H1 (cell line): ENCODE measurements at regions not wholly inside any gene's neighbourhood (a gene's known extent, or its start where the extent isn't known, plus 50 kb on each side); places are given as distances from the start of the nearest gene placed in this dataset.

ENCODE experiments used
- CTCF ChIA-PET: fragments of 300-600 bp; sonication (Branson Sonifier 250); formaldehyde crosslinking; loops from one replicate; lab custom pipeline; 2021; ENCODE audit not compliant: partially characterized antibody; lab: Charles Lee
- POLR2A ChIA-PET: fragments of 300-600 bp; sonication (Branson Sonifier 250); formaldehyde crosslinking; loops from one replicate; lab custom pipeline; 2021; ENCODE audit warnings: inconsistent platforms; ENCODE audit not compliant: partially characterized antibody; lab: Charles Lee
- DNase-seq, 2 experiments: peaks; one replicate each; pipeline versions ENCODE4 v3.0.0 to v3.0.0-alpha.2; 2010 to 2022; ENCODE audit warnings: low spot score in 2 of 2, low read depth in 1 of 2, mixed read lengths in 1 of 2
- FAIRE-seq: peaks from 2 replicates; lab custom pipeline; 2011; peaks lifted over from hg19 to GRCh38; lab: Jason Lieb, UNC
- H2AFZ ChIP-seq: 2 replicates; pipeline ENCODE4 v1.8.1; 2012; ENCODE audit warnings: low read length, inconsistent platforms
- H2AK5ac ChIP-seq: 2 replicates; pipeline ENCODE4 v1.6.1; 2013; ENCODE audit warnings: low read depth, low read length
- H2BK120ac ChIP-seq: replicated peaks from 2 replicates; pipeline ENCODE3; 2013; ENCODE audit warnings: low read depth, low read length, inconsistent platforms
- H2BK12ac ChIP-seq: 2 replicates; pipeline ENCODE4 v1.6.1; 2013; ENCODE audit warnings: low read depth, low read length
- H2BK15ac ChIP-seq: 2 replicates; pipeline ENCODE4 v1.6.1; 2013; ENCODE audit warnings: low read length
- H2BK20ac ChIP-seq: 2 replicates; pipeline ENCODE4 v1.6.1; 2013; ENCODE audit warnings: low read length
- H2BK5ac ChIP-seq: 2 replicates; pipeline ENCODE4 v1.6.1; 2013; ENCODE audit warnings: low read depth, low read length
- H3K14ac ChIP-seq: 2 replicates; pipeline ENCODE4 v1.6.1; 2013; ENCODE audit warnings: inconsistent platforms; ENCODE audit not compliant: insufficient read length
- H3K18ac ChIP-seq: 2 replicates; pipeline ENCODE4 v1.6.1; 2013; ENCODE audit warnings: low read length; ENCODE audit errors: extremely low read depth
- H3K23ac ChIP-seq: 2 replicates; pipeline ENCODE4 v1.6.1; 2013; ENCODE audit warnings: inconsistent platforms; ENCODE audit not compliant: insufficient read length
- H3K23me2 ChIP-seq: 2 replicates; pipeline ENCODE4 v1.6.1; 2013; ENCODE audit warnings: low read depth, low read length
- H3K27ac ChIP-seq: 2 replicates; pipeline ENCODE4 v1.6.1; 2011; ENCODE audit warnings: low read depth, low read length, inconsistent platforms
- H3K27me3 ChIP-seq, 4 experiments: replicated peaks in 1 of 4; 1 replicate in 1 of 4; 2 replicates in 3 of 4; pipeline versions ENCODE4 v1.6.1 to v1.8.1; 2011 to 2013; ENCODE audit warnings: low read length in 3 of 4, mild to moderate bottlenecking in 3 of 4, inconsistent platforms in 2 of 4, mixed read lengths in 2 of 4, moderate library complexity in 1 of 4; ENCODE audit not compliant: control insufficient read depth in 3 of 4, insufficient read depth in 3 of 4; ENCODE audit errors: extremely low read depth in 1 of 4
- H3K36me3 ChIP-seq, 4 experiments: 2 replicates each; pipeline versions ENCODE4 v1.6.1 to v1.8.1; 2011 to 2013; ENCODE audit warnings: mild to moderate bottlenecking in 4 of 4, low read length in 3 of 4, moderate library complexity in 2 of 4, control low read depth in 1 of 4, inconsistent platforms in 1 of 4; ENCODE audit not compliant: insufficient read depth in 4 of 4, control insufficient read depth in 2 of 4
- H3K4ac ChIP-seq: replicated peaks from 2 replicates; pipeline ENCODE3; 2013; ENCODE audit warnings: low read length, low read depth, mixed read lengths, inconsistent platforms; ENCODE audit not compliant: insufficient read length
- H3K4me1 ChIP-seq, 4 experiments: replicated peaks in 1 of 4; 1 replicate in 1 of 4; 2 replicates in 3 of 4; pipeline versions ENCODE4 v1.6.1 to v1.8.1; 2011 to 2013; ENCODE audit warnings: low read length in 3 of 4, inconsistent platforms in 2 of 4, mixed read lengths in 1 of 4; ENCODE audit not compliant: insufficient read depth in 4 of 4, control insufficient read depth in 3 of 4
- H3K4me2 ChIP-seq, 2 experiments: 2 replicates each; pipeline versions ENCODE4 v1.6.1 to v1.8.1; 2011 to 2013; ENCODE audit warnings: low read depth in 2 of 2, low read length in 2 of 2, control low read depth in 1 of 2, inconsistent platforms in 1 of 2, mild to moderate bottlenecking in 1 of 2; ENCODE audit not compliant: insufficient read depth in 1 of 2
- H3K4me3 ChIP-seq, 4 experiments: fragments of 200-600, 300-600 bp in 1 of 4; sonication (generic), shearing (Covaris generic), sonication (Bioruptor Twin) in 1 of 4; 2 replicates each; pipeline versions ENCODE4 v1.5.1 to v1.8.1; 2011 to 2016; ENCODE audit warnings: low read length in 4 of 4, low read depth in 3 of 4, control low read depth in 2 of 4, inconsistent platforms in 2 of 4, mild to moderate bottlenecking in 2 of 4, mixed read lengths in 1 of 4, moderate library complexity in 1 of 4; ENCODE audit not compliant: insufficient read depth in 2 of 4; ENCODE audit errors: extremely low read depth in 1 of 4
- H3K56ac ChIP-seq: replicated peaks from 2 replicates; pipeline ENCODE3; 2013; ENCODE audit warnings: low read depth, mild to moderate bottlenecking, mixed read lengths, low read length, inconsistent platforms; ENCODE audit not compliant: insufficient read length
- H3K79me1 ChIP-seq: 2 replicates; pipeline ENCODE4 v1.6.1; 2013; ENCODE audit warnings: low read depth, low read length, control low read depth
- H3K79me2 ChIP-seq, 2 experiments: 2 replicates each; pipeline versions ENCODE4 v1.6.1 to v1.8.1; 2012 to 2013; ENCODE audit warnings: low read length in 2 of 2, mild to moderate bottlenecking in 2 of 2, inconsistent platforms in 1 of 2; ENCODE audit not compliant: insufficient read depth in 2 of 2, control insufficient read depth in 1 of 2
- H3K9ac ChIP-seq, 4 experiments: replicated peaks in 1 of 4; 1 replicate in 1 of 4; 2 replicates in 3 of 4; pipeline versions ENCODE4 v1.6.1 to v1.8.1; 2011 to 2013; ENCODE audit warnings: low read depth in 3 of 4, low read length in 3 of 4, control low read depth in 2 of 4, mild to moderate bottlenecking in 2 of 4, moderate library complexity in 2 of 4, inconsistent platforms in 1 of 4; ENCODE audit errors: extremely low read depth in 1 of 4
- H3K9me3 ChIP-seq, 2 experiments: 2 replicates each; pipeline versions ENCODE4 v1.6.1 to v1.8.1; 2012 to 2013; ENCODE audit warnings: mild to moderate bottlenecking in 2 of 2, moderate library complexity in 2 of 2, control low read depth in 1 of 2, inconsistent platforms in 1 of 2, low read depth in 1 of 2, low read length in 1 of 2, mixed read lengths in 1 of 2; ENCODE audit not compliant: insufficient read depth in 2 of 2
- H4K20me1 ChIP-seq, 2 experiments: replicated peaks in 1 of 2; 2 replicates each; pipeline versions ENCODE3 to v1.8.1; 2011 to 2013; ENCODE audit warnings: inconsistent platforms in 2 of 2, low read length in 2 of 2, mild to moderate bottlenecking in 1 of 2; ENCODE audit not compliant: insufficient read depth in 2 of 2, control insufficient read depth in 1 of 2
- H4K5ac ChIP-seq: 2 replicates; pipeline ENCODE4 v1.6.1; 2013; ENCODE audit warnings: low read length, low read depth, mixed read lengths, inconsistent platforms; ENCODE audit not compliant: insufficient read length
- H4K8ac ChIP-seq: 2 replicates; pipeline ENCODE4 v1.8.0; 2013; ENCODE audit warnings: mild to moderate bottlenecking, moderate library complexity, low read length, inconsistent platforms; ENCODE audit not compliant: insufficient read depth; ENCODE audit errors: extremely low read depth
- H4K91ac ChIP-seq: replicated peaks from 2 replicates; pipeline ENCODE3; 2013; ENCODE audit warnings: low read length, mixed read lengths, inconsistent platforms; ENCODE audit not compliant: insufficient read length
- ATF3 ChIP-seq: IDR thresholded peaks from 2 replicates; pipeline ENCODE4 v1.6.1; 2011; ENCODE audit warnings: low read depth, mild to moderate bottlenecking, low read length; ENCODE audit not compliant: insufficient read depth
- BRCA1 ChIP-seq: IDR thresholded peaks from 2 replicates; pipeline ENCODE4 v1.6.1; 2012; ENCODE audit warnings: low read depth, low read length, improper control_type of control experiment
- CHD1 ChIP-seq: IDR thresholded peaks from 2 replicates; pipeline ENCODE4 v1.6.1; 2012; ENCODE audit warnings: low read depth, low read length, improper control_type of control experiment
- KDM5A ChIP-seq: fragments of 200-600 bp; IDR thresholded peaks from 2 replicates; pipeline ENCODE4 v1.7.1; 2012; ENCODE audit warnings: mild to moderate bottlenecking, low read length, inconsistent platforms, mixed read lengths
- RFX5 ChIP-seq: IDR thresholded peaks from 2 replicates; pipeline ENCODE4 v1.6.1; 2011; ENCODE audit warnings: low read depth, low read length, improper control_type of control experiment, borderline replicate concordance
- WGBS, 2 experiments: shearing (Covaris generic) in 1 of 2; methylation state at CpG; one replicate each; pipeline versions ENCODE4 v1.1.6 to v1.1.7; 2013 to 2015; ENCODE audit warnings: low lambda C conversion rate in 2 of 2, mixed read lengths in 2 of 2, inconsistent platforms in 1 of 2, low coverage in 1 of 2, missing lambda C conversion rate in 1 of 2; ENCODE audit not compliant: insufficient replicate concordance in 2 of 2, insufficient coverage in 1 of 2, insufficient read length in 1 of 2; ENCODE audit errors: extremely low coverage in 1 of 2, missing lambda C conversion rate in 1 of 2; 5-methylcytosine and 5-hydroxymethylcytosine counted together

GRCh38 chr2:8414946-8415879 is 266.6 kb upstream of the ID2 start:
- Histone ChIP-seq H2BK5ac (no peak overlapping the region), H2BK120ac (no peak overlapping the region), H3K4ac (no peak overlapping the region), H4K8ac (no peak overlapping the region; the same call in 1 of the 2 replicates), H3K27me3 (no peaks in the 10 kb centered on the region), H3K18ac (no peak overlapping the region), H3K27ac (no peak overlapping the region), H2BK12ac (no peak overlapping the region), H4K91ac (no peak overlapping the region), H3K79me2 (no peaks in the 10 kb centered on the region), H4K20me1 (no peaks in the 10 kb centered on the region), H4K5ac (no peak overlapping the region), H2BK20ac (no peak overlapping the region), H3K36me3 (no peaks in the 10 kb centered on the region), H2BK15ac (no peak overlapping the region), H3K23me2 (no peaks in the 10 kb centered on the region), H3K4me3 (no peak overlapping the region), H3K4me1 (peaks cover 0 to 3% (median 0%) of the 10 kb centered on the region in 4 experiments; a peak in 1 of 7 replicates), H2AK5ac (no peak overlapping the region), H3K14ac (no peak overlapping the region), H3K9ac (no peak overlapping the region), H2AFZ (no peak overlapping the region), H3K79me1 (no peaks in the 10 kb centered on the region), H3K23ac (no peak overlapping the region), H3K4me2 (no peak overlapping the region), H3K56ac (no peak overlapping the region), H3K9me3 (no peaks in the 10 kb centered on the region)
- no peak for DNase-seq
- POLR2A ChIA-PET = no interaction called here
- 91% methylated on average over 13 of the region's 13 CpGs; no CpG with 5 or more reads in 1 of the 2 experiments for WGBS, 2 experiments
- CTCF ChIA-PET = interaction anchor here (0.6 kb wide), 1 partner anchor 10 kb away, joined by 4 read pairs; no protein-coding TSS in a partner anchor
- TF ChIP-seq CHD1 (no peak), BRCA1 (no peak), RFX5 (no peak), KDM5A (no peak), ATF3 (no peak)
- FAIRE-seq = no peak
